ENCODE measurements at regions not wholly inside any gene's neighbourhood (a gene's known extent, or its start where the extent isn't known, plus 50 kb on each side); places are given as distances from the start of the nearest gene placed in this dataset.

- no peak for DNase-seq (ENCODE audit: low read depth)
These were observed 102.4 kb upstream of the ST6GALNAC5 start for GRCh38 chr1:76764638-76765454.

- DNase-seq (ENCODE audit: low read depth): no peak
These were observed 100.9 kb upstream of the ST6GALNAC5 start for GRCh38 chr1:76766381-76766780.

- no peak for DNase-seq (ENCODE audit: low read depth)
These were observed 97.4 kb upstream of the ST6GALNAC5 start for GRCh38 chr1:76769911-76770310.

- no peak for DNase-seq (ENCODE audit: low read depth)
These were observed 96.3 kb upstream of the ST6GALNAC5 start for GRCh38 chr1:76770979-76771378.

- DNase-seq (ENCODE audit: low read depth): no peak
These were observed 85.8 kb upstream of the ST6GALNAC5 start for GRCh38 chr1:76781447-76781846.

- DNase-seq (ENCODE audit: low read depth): no peak
These were observed 84.5 kb upstream of the ST6GALNAC5 start for GRCh38 chr1:76782809-76783208.

GRCh38 chr1:76784502-76784901, 82.8 kb upstream of the ST6GALNAC5 start:
- no peak for DNase-seq (ENCODE audit: low read depth)

- no peak for DNase-seq (ENCODE audit: low read depth)
These were observed 81.1 kb upstream of the ST6GALNAC5 start for GRCh38 chr1:76786222-76786621.

- DNase-seq (ENCODE audit: low read depth): no peak
These were observed 73.7 kb upstream of the ST6GALNAC5 start for GRCh38 chr1:76793594-76793993.

GRCh38 chr1:76799700-76800099, 67.6 kb upstream of the ST6GALNAC5 start:
- no peak for DNase-seq (ENCODE audit: low read depth)

- DNase-seq (ENCODE audit: low read depth): no peak
These were observed 65.2 kb upstream of the ST6GALNAC5 start for GRCh38 chr1:76802094-76802493.

- no peak for DNase-seq (ENCODE audit: low read depth)
These were observed 59.6 kb upstream of the ST6GALNAC5 start for GRCh38 chr1:76807543-76808260.

Measured in HS-5 (cell line).